Activated naive CD4-positive, alpha-beta T cell treated with anti-CD3 and anti-CD28 coated beads, Interleukin-2, amount 10 ng/mL, durations not matched to agents 7 days and 5 days (primary cell): ENCODE measurements at regions not wholly inside any gene's neighbourhood (a gene's known extent, or its start where the extent isn't known, plus 50 kb on each side); places are given as distances from the start of the nearest gene placed in this dataset.

Experiments used
- CTCF ChIA-PET: fragments of 350-600 bp; sonication (Branson Sonifier 250); formaldehyde crosslinking; loops from one replicate; lab custom pipeline; 2021; ENCODE audit warnings: antibody characterized with exemption; lab: Charles Lee
- DNase-seq: peaks from one replicate; pipeline ENCODE4 v3.0.0-alpha.2; 2020
- H3K27ac Mint-ChIP-seq: one replicate; pipeline ENCODE4 v1.8.0; 2021; ENCODE audit warnings: mild to moderate bottlenecking, moderate library complexity, mixed read lengths
- H3K27me3 Mint-ChIP-seq: one replicate; pipeline ENCODE4 v1.8.0; 2021; ENCODE audit warnings: mild to moderate bottlenecking, mixed read lengths
- H3K36me3 Mint-ChIP-seq: one replicate; pipeline ENCODE4 v1.8.0; 2021; ENCODE audit warnings: mixed read lengths
- H3K4me1 Mint-ChIP-seq: one replicate; pipeline ENCODE4 v1.8.0; 2021; ENCODE audit warnings: mixed read lengths
- H3K4me3 Mint-ChIP-seq: one replicate; pipeline ENCODE4 v1.8.0; 2021; ENCODE audit warnings: mild to moderate bottlenecking, moderate library complexity, mixed read lengths
- H3K9me3 Mint-ChIP-seq: one replicate; pipeline ENCODE4 v1.8.0; 2021; ENCODE audit warnings: mixed read lengths

- Mint-ChIP-seq H3K4me1 (peaks cover 2% of the 10 kb centered on the region), H3K9me3 (peaks cover 8% of the 10 kb centered on the region), H3K27me3 (peaks cover 38% of the 10 kb centered on the region), H3K36me3 (no peaks in the 10 kb centered on the region), H3K4me3 (no peak overlapping the region), H3K27ac (no peak overlapping the region)
- no peak for DNase-seq
- CTCF ChIA-PET: no interaction called here
Measured at GRCh38 chr10:124160176-124160575, 66.8 kb upstream of the CHST15 start.

- H3K4me1 Mint-ChIP-seq: peaks cover 2% of the 10 kb centered on the region
- CTCF ChIA-PET: no interaction called here
- no peaks in the 10 kb centered on the region for H3K36me3 Mint-ChIP-seq
- H3K9me3 Mint-ChIP-seq: peaks cover 8% of the 10 kb centered on the region
- no peak overlapping the region for H3K27ac Mint-ChIP-seq
- H3K4me3 Mint-ChIP-seq: no peak overlapping the region
- peaks cover 34% of the 10 kb centered on the region for H3K27me3 Mint-ChIP-seq
- no peak for DNase-seq
Measured at GRCh38 chr10:124159153-124159552, 65.8 kb upstream of the CHST15 start.

- CTCF ChIA-PET: interaction anchor here (1.8 kb wide), 1 partner anchor 163 kb away, joined by 6 read pairs; no protein-coding TSS in a partner anchor
- Mint-ChIP-seq H3K36me3 (no peaks in the 10 kb centered on the region), H3K27ac (no peak overlapping the region), H3K4me3 (no peak overlapping the region), H3K27me3 (peaks cover 34% of the 10 kb centered on the region), H3K4me1 (peaks cover 2% of the 10 kb centered on the region), H3K9me3 (peaks cover 8% of the 10 kb centered on the region)
- DNase-seq: no peak
Measured at GRCh38 chr10:124158592-124158991, 65.2 kb upstream of the CHST15 start.

GRCh38 chr10:124157271-124157681, 63.9 kb upstream of the CHST15 start:
- H3K27me3 Mint-ChIP-seq: peaks cover 40% of the 10 kb centered on the region
- CTCF ChIA-PET: interaction anchor here (1.0 to 1.8 kb wide), 2 partner anchors 161 to 1008 kb away, joined by 3 to 6 read pairs; no protein-coding TSS in a partner anchor
- H3K4me3 Mint-ChIP-seq: no peak overlapping the region
- no peak overlapping the region for H3K27ac Mint-ChIP-seq
- DNase-seq: no peak
- H3K4me1 Mint-ChIP-seq: peaks cover 2% of the 10 kb centered on the region
- H3K9me3 Mint-ChIP-seq: peaks cover 8% of the 10 kb centered on the region
- no peaks in the 10 kb centered on the region for H3K36me3 Mint-ChIP-seq

- H3K27ac Mint-ChIP-seq: no peak overlapping the region
- H3K4me3 Mint-ChIP-seq: no peak overlapping the region
- CTCF ChIA-PET: interaction anchor here (1.0 to 1.8 kb wide), 2 partner anchors 161 to 1007 kb away, joined by 3 to 6 read pairs; no protein-coding TSS in a partner anchor
- DNase-seq: no peak
- H3K4me1 Mint-ChIP-seq: peaks cover 4% of the 10 kb centered on the region
- peaks cover 8% of the 10 kb centered on the region for H3K9me3 Mint-ChIP-seq
- peaks cover 39% of the 10 kb centered on the region for H3K27me3 Mint-ChIP-seq
- H3K36me3 Mint-ChIP-seq: no peaks in the 10 kb centered on the region
Measured at GRCh38 chr10:124156524-124157260, 63.3 kb upstream of the CHST15 start.

- CTCF ChIA-PET: no interaction called here
- DNase-seq: no peak
Measured at GRCh38 chr10:124155781-124156435, 62.5 kb upstream of the CHST15 start.

GRCh38 chr10:124153023-124153826, 59.8 kb upstream of the CHST15 start:
- H3K27ac Mint-ChIP-seq: no peak overlapping the region
- DNase-seq: peak; percentile 68

More at GRCh38 chr10:124155781-124156435, 62.5 kb upstream of the CHST15 start:
- peaks cover 9% of the 10 kb centered on the region for H3K4me1 Mint-ChIP-seq
- H3K36me3 Mint-ChIP-seq: no peaks in the 10 kb centered on the region
- peaks cover 8% of the 10 kb centered on the region for H3K9me3 Mint-ChIP-seq
- no peak overlapping the region for H3K4me3 Mint-ChIP-seq
- H3K27ac Mint-ChIP-seq: no peak overlapping the region
- H3K27me3 Mint-ChIP-seq: peaks cover 39% of the 10 kb centered on the region

GRCh38 chr10:124152139-124153022, 59.0 kb upstream of the CHST15 start:
- CTCF ChIA-PET: interaction anchor here (1.0 kb wide), 2 partner anchors 40 to 237 kb away, joined by 3 read pairs; no protein-coding TSS in a partner anchor
- Mint-ChIP-seq H3K27ac (no peak overlapping the region), H3K4me3 (no peak overlapping the region), H3K27me3 (peaks cover 30% of the 10 kb centered on the region), H3K4me1 (peaks cover 31% of the 10 kb centered on the region), H3K9me3 (peaks cover 4% of the 10 kb centered on the region), H3K36me3 (no peaks in the 10 kb centered on the region)
- DNase-seq: no peak

More at GRCh38 chr10:124153023-124153826, 59.8 kb upstream of the CHST15 start:
- Mint-ChIP-seq H3K4me1 (peaks cover 30% of the 10 kb centered on the region), H3K27me3 (peaks cover 30% of the 10 kb centered on the region), H3K4me3 (no peak overlapping the region), H3K36me3 (no peaks in the 10 kb centered on the region), H3K9me3 (peaks cover 8% of the 10 kb centered on the region)
- CTCF ChIA-PET: interaction anchor here (1.0 kb wide), 1 partner anchor 236 kb away, joined by 3 read pairs; no protein-coding TSS in a partner anchor

- peaks cover 34% of the 10 kb centered on the region for H3K27me3 Mint-ChIP-seq
- H3K27ac Mint-ChIP-seq: no peak overlapping the region
- CTCF ChIA-PET: interaction anchor here (1.0 kb wide), 1 partner anchor 41 kb away, joined by 3 read pairs; no protein-coding TSS in a partner anchor
- H3K36me3 Mint-ChIP-seq: no peaks in the 10 kb centered on the region
- peaks cover 4% of the 10 kb centered on the region for H3K9me3 Mint-ChIP-seq
- DNase-seq: no peak
- H3K4me3 Mint-ChIP-seq: no peak overlapping the region
- H3K4me1 Mint-ChIP-seq: peaks cover 31% of the 10 kb centered on the region
Measured at GRCh38 chr10:124151466-124152095, 58.2 kb upstream of the CHST15 start.

GRCh38 chr10:124150807-124151417, 57.5 kb upstream of the CHST15 start:
- Mint-ChIP-seq H3K27ac (no peak overlapping the region), H3K4me1 (peaks cover 31% of the 10 kb centered on the region), H3K27me3 (peaks cover 37% of the 10 kb centered on the region), H3K36me3 (no peaks in the 10 kb centered on the region), H3K9me3 (peaks cover 4% of the 10 kb centered on the region), H3K4me3 (no peak overlapping the region)
- DNase-seq: no peak
- CTCF ChIA-PET: no interaction called here

GRCh38 chr10:124150189-124150806, 56.9 kb upstream of the CHST15 start:
- Mint-ChIP-seq H3K27ac (no peak overlapping the region), H3K9me3 (peaks cover 1% of the 10 kb centered on the region), H3K36me3 (no peaks in the 10 kb centered on the region), H3K4me3 (no peak overlapping the region), H3K27me3 (peaks cover 37% of the 10 kb centered on the region), H3K4me1 (peaks cover 28% of the 10 kb centered on the region)
- no peak for DNase-seq
- CTCF ChIA-PET: interaction anchor here (0.7 kb wide), 1 partner anchor 799 kb away, joined by 3 read pairs; no protein-coding TSS in a partner anchor
